ENCODE measurements at regions not wholly inside any gene's neighbourhood (a gene's known extent, or its start where the extent isn't known, plus 50 kb on each side); places are given as distances from the start of the nearest gene placed in this dataset.

- no peak for DNase-seq
Measured at GRCh38 chr4:111633663-111634266, 511.5 kb upstream of the FAM241A start.

- DNase-seq = no peak
Measured at GRCh38 chr4:111635646-111636045, 509.6 kb upstream of the FAM241A start.

GRCh38 chr4:111636961-111637585 is 508.2 kb upstream of the FAM241A start:
- DNase-seq = no peak

GRCh38 chr4:111639120-111639690 is 506.0 kb upstream of the FAM241A start:
- no peak for DNase-seq

- DNase-seq = no peak
Measured at GRCh38 chr4:111639876-111640275, 505.4 kb upstream of the FAM241A start.

- DNase-seq = peak; percentile 4
Measured at GRCh38 chr4:111641813-111642579, 503.3 kb upstream of the FAM241A start.

GRCh38 chr4:111648056-111648455 is 497.2 kb upstream of the FAM241A start:
- no peak for DNase-seq

- DNase-seq = no peak
Measured at GRCh38 chr4:111649308-111649707, 495.9 kb upstream of the FAM241A start.

GRCh38 chr4:111650146-111650545 is 495.1 kb upstream of the FAM241A start:
- no peak for DNase-seq

GRCh38 chr4:111650674-111651086 is 494.6 kb upstream of the FAM241A start:
- no peak for DNase-seq

GRCh38 chr4:111652236-111652635 is 493.0 kb upstream of the FAM241A start:
- DNase-seq = no peak

GRCh38 chr4:111652986-111653385 is 492.3 kb upstream of the FAM241A start:
- DNase-seq = no peak

GRCh38 chr4:111662496-111662895 is 482.8 kb upstream of the FAM241A start:
- no peak for DNase-seq

- no peak for DNase-seq
Measured at GRCh38 chr4:111664308-111664945, 480.8 kb upstream of the FAM241A start.

GRCh38 chr4:111666826-111667360 is 478.4 kb upstream of the FAM241A start:
- no peak for DNase-seq

- no peak for DNase-seq
Measured at GRCh38 chr4:111671756-111672155, 473.5 kb upstream of the FAM241A start.

- DNase-seq = no peak
Measured at GRCh38 chr4:111675746-111676145, 469.5 kb upstream of the FAM241A start.

- DNase-seq = no peak
Measured at GRCh38 chr4:111676533-111676932, 468.7 kb upstream of the FAM241A start.

GRCh38 chr4:111678479-111678878 is 466.8 kb upstream of the FAM241A start:
- no peak for DNase-seq

GRCh38 chr4:111678908-111679307 is 466.3 kb upstream of the FAM241A start:
- DNase-seq = no peak

GRCh38 chr4:111681270-111681669 is 464.0 kb upstream of the FAM241A start:
- no peak for DNase-seq

- DNase-seq = no peak
Measured at GRCh38 chr4:111681751-111682150, 463.5 kb upstream of the FAM241A start.

GRCh38 chr4:111685205-111685604 is 460.0 kb upstream of the FAM241A start:
- DNase-seq = no peak
